ENCODE measurements at regions not wholly inside any gene's neighbourhood (a gene's known extent, or its start where the extent isn't known, plus 50 kb on each side); places are given as distances from the start of the nearest gene placed in this dataset.

DNA sequence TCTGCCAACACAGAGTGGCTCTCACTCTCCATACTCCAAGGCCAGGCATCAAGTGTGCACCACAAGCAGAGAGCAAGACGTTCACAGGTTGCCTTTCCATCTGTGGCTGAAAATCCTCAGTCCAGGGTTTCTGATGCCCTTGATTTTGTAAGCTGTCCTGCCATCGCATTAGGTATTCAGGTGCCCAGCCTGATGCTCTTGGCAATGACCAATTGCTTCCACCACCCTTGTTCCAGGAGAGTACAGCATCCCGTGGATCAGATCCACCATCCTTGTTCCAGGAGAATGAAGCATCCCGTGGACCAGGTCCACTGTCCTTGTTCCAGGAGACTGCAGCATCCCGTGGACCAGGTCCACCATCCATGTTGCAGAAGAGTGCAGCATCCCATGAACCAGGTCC lies 133.4 kb upstream of the GPC1 start:
- H3K9me3 ChIP-seq (ENCODE audit: insufficient read depth, low read depth, low read length): no peaks in the 10 kb centered on the region
- no peaks in the 10 kb centered on the region for H3K36me3 ChIP-seq (ENCODE audit: insufficient read depth, low read depth, low read length)
- no peak overlapping the region for H3K27ac ChIP-seq (ENCODE audit: low read length)
- no peak overlapping the region for H3K9ac ChIP-seq (ENCODE audit: low read depth, low read length)
- H3K4me3 ChIP-seq (ENCODE audit: low read length): no peak overlapping the region
- H3K27me3 ChIP-seq (ENCODE audit: insufficient read depth, low read length): no peaks in the 10 kb centered on the region
- no peaks in the 10 kb centered on the region for H3K4me1 ChIP-seq (ENCODE audit: insufficient read depth, low read length)

DNA sequence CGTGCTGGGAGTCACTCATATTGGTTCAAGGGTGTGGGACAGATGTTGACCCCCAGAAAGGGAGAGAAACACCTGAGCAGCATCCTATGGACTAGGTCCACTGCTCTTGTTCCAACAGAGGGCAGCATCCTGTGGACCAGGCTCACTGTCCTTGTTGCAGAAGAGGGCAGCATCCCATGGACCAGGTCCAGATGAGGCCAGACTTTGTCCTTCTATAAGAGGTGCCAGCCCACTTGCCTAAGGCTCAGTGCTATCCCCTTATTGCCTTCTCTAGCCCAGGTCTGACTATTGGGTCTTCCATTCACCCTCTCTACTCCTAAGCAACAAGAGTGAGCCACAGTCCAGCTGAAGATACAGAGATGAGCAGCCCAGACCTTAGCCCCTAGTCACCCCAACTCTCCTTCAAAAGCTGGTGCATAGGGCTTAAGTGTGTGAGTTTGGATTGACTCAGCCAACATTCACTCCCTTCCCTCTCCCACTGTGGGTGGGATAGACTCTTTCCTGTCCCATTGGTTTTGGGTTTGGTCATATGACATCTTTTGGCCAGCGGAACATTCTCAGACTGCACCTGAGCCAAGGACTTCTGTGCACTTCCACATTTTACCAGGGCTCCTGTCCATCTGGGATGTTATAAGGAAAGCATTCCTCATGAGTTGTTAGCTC lies 132.4 kb upstream of the GPC1 start:
- H3K4me1 ChIP-seq (ENCODE audit: insufficient read depth, low read length): no peaks in the 10 kb centered on the region
- H3K9ac ChIP-seq (ENCODE audit: low read depth, low read length): no peak overlapping the region
- H3K9me3 ChIP-seq (ENCODE audit: insufficient read depth, low read depth, low read length): no peaks in the 10 kb centered on the region
- no peak overlapping the region for H3K27ac ChIP-seq (ENCODE audit: low read length)
- no peaks in the 10 kb centered on the region for H3K27me3 ChIP-seq (ENCODE audit: insufficient read depth, low read length)
- no peaks in the 10 kb centered on the region for H3K36me3 ChIP-seq (ENCODE audit: insufficient read depth, low read depth, low read length)
- no peak overlapping the region for H3K4me3 ChIP-seq (ENCODE audit: low read length)

DNA sequence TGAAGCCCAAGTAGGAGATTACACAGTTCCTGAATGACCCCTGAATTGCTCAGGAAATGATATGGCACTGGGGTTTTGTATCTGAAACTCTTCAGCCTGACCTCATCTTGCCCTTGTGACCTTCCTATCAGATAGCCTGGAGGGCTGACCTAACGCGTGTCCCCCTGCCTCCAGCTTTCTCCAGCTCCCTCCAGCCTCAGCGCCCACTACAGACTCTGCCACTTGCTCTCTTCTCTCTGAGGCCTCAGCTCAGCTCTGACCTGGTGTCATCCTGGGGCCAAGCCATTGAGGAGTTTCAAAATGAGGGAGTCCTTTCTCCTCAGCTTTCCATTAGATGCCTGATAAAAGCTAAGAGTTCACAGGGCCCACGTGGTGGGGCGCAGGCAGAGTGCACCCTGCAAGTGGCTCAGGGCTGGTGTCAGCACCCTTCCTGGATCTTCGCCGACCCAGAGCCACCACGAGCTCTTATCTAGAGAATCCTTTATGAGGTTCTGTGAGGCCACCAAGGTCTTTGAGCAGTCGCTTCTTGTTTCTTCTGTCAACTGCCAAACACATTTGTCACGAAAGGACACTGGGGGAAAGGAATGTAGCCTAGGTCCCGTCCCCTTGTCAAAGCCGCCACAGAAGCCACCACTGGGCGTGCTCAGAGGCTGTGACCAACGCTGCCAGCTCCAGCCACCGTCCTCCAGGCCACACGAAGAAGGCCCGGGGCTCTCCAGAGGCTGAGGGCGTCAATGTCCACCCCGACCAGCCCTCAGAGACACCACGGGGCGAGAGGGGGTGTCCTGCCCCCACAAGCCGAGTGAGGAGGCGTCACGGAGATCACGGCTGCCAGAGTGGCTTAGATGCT lies 131.3 kb upstream of the GPC1 start:
- H3K9ac ChIP-seq (ENCODE audit: low read depth, low read length): no peak overlapping the region
- H3K27ac ChIP-seq (ENCODE audit: low read length): no peak overlapping the region
- H3K4me3 ChIP-seq (ENCODE audit: low read length): no peak overlapping the region
- H3K4me1 ChIP-seq (ENCODE audit: insufficient read depth, low read length): no peaks in the 10 kb centered on the region
- no peaks in the 10 kb centered on the region for H3K36me3 ChIP-seq (ENCODE audit: insufficient read depth, low read depth, low read length)
- no peaks in the 10 kb centered on the region for H3K9me3 ChIP-seq (ENCODE audit: insufficient read depth, low read depth, low read length)
- H3K27me3 ChIP-seq (ENCODE audit: insufficient read depth, low read length): no peaks in the 10 kb centered on the region

DNA sequence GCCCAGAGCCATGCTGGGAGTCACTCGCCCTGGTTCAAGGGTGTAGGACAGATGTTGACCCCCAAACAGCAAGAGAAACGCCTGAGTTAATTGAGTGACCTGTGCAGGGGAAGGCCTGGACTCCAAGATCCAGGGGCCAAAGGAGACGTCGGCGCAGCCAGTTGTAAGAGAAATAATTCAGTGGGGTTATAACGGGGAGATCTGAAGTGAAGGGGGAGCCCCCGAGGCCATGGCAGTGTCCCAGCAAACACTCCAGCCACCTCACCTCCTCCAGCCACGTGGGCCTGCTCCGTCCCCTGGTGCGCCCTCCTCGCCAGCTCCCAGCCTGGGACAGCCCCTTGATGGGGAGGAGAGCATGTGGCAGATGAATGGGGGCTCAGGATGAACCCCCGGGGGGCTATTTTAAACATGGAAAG lies 130.7 kb upstream of the GPC1 start:
- Histone ChIP-seq H3K9ac (ENCODE audit: low read depth, low read length) (no peak overlapping the region), H3K9me3 (ENCODE audit: insufficient read depth, low read depth, low read length) (no peaks in the 10 kb centered on the region), H3K4me3 (ENCODE audit: low read length) (no peak overlapping the region), H3K27me3 (ENCODE audit: insufficient read depth, low read length) (no peaks in the 10 kb centered on the region), H3K4me1 (ENCODE audit: insufficient read depth, low read length) (no peaks in the 10 kb centered on the region), H3K27ac (ENCODE audit: low read length) (no peak overlapping the region), H3K36me3 (ENCODE audit: insufficient read depth, low read depth, low read length) (no peaks in the 10 kb centered on the region)

DNA sequence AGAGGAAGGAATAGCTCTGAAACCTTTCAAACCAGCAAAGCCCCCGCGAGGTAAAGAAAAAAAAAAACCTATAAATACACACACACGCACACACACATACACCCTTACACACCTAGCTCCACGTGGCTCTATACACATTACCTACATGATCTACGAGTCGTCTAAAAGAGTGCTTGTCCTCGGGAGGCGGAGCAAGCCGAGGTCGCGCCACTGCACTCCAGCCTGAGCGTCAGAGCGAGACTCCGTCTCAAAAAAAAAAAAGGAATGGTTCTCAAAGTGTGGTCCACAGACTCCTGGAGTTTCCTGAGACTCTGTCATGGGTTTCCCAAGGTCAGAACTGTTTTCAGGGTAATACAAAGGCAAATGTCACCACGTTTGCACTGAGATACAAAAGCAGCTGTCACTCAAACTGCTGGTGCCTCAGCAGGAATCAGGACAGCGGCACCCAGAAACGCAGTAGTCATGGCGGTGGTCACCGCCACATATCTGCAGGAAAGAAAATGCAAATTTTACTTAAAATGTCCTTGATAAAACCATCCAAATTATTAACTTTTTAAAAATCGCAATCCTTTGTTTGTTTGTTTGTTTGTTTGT lies 130.0 kb upstream of the GPC1 start:
- Histone ChIP-seq H3K4me3 (ENCODE audit: low read length) (no peak overlapping the region), H3K27me3 (ENCODE audit: insufficient read depth, low read length) (no peaks in the 10 kb centered on the region), H3K27ac (ENCODE audit: low read length) (no peak overlapping the region), H3K36me3 (ENCODE audit: insufficient read depth, low read depth, low read length) (no peaks in the 10 kb centered on the region), H3K4me1 (ENCODE audit: insufficient read depth, low read length) (no peaks in the 10 kb centered on the region), H3K9ac (ENCODE audit: low read depth, low read length) (no peak overlapping the region), H3K9me3 (ENCODE audit: insufficient read depth, low read depth, low read length) (no peaks in the 10 kb centered on the region)

DNA sequence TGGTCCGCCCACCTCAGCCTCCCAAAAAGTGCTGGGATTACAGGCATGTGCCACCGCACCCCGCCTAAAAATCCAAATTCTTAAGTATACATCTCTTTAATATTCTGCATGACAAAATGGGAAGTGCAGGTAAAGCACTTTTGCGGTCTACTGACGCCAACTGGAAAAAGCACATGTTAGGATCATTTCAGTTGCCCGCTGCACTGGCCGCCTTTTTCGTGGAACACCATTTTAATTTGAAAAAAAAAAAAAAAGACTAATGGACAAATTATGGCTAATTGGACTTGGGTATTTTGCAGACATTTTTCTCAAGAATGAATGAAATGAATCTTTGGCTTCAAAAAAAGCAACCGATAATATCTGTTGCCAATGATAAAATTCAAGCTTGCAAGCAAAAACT lies 129.3 kb upstream of the GPC1 start:
- no peaks in the 10 kb centered on the region for H3K9me3 ChIP-seq (ENCODE audit: insufficient read depth, low read depth, low read length)
- no peaks in the 10 kb centered on the region for H3K36me3 ChIP-seq (ENCODE audit: insufficient read depth, low read depth, low read length)
- H3K9ac ChIP-seq (ENCODE audit: low read depth, low read length): no peak overlapping the region
- H3K27me3 ChIP-seq (ENCODE audit: insufficient read depth, low read length): no peaks in the 10 kb centered on the region
- no peaks in the 10 kb centered on the region for H3K4me1 ChIP-seq (ENCODE audit: insufficient read depth, low read length)
- no peak overlapping the region for H3K27ac ChIP-seq (ENCODE audit: low read length)
- H3K4me3 ChIP-seq (ENCODE audit: low read length): no peak overlapping the region

DNA sequence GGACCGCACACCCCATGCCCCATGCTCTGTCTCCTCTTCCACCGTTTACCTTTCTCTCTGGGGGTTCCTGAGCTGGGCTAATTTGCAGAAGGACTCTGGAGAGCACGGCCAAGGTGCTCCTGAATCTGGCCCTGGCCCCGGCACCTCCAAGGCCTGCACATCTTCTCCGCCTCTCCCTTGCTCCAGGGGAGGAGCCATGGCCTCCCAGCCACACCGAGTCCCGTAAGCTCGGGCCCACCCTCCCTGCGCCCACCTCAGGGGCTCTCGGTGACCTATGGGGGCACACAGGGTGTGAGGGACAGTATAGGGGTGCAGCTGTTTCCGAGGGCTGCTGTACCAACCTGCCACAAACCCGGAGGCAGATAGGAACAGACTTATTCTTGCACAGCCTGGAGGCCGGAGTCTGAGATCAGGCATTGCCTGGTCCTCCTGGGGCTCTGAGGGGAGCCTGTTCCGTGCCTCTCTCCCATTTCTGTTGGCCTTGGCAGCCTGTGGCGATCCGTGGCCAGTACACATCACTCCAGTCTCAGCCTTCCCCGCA lies 127.3 kb upstream of the GPC1 start:
- Histone ChIP-seq H3K36me3 (ENCODE audit: insufficient read depth, low read depth, low read length) (no peaks in the 10 kb centered on the region), H3K27ac (ENCODE audit: low read length) (no peak overlapping the region), H3K4me3 (ENCODE audit: low read length) (no peak overlapping the region)

DNA sequence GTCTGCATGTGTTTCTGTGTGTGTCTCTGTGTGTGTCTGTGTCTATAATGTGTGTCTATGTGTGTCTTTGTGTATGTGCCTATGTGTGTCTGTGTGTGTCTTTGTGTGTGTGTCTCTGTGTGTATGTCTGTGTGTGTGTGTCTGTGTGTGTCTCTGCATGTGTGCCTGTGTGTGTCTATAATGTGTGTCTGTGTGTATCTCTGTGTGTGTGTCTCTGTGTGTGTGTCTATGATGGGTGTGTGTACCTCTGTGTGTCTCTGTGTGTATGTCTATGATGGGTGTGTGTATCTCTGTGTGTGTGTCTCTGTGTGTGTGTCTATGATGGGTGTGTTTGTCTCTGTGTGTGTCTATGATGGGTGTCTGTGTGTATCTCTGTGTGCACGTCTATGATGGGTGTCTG lies 126.2 kb upstream of the GPC1 start:
- Histone ChIP-seq H3K36me3 (ENCODE audit: insufficient read depth, low read depth, low read length) (no peaks in the 10 kb centered on the region), H3K27me3 (ENCODE audit: insufficient read depth, low read length) (no peaks in the 10 kb centered on the region), H3K4me1 (ENCODE audit: insufficient read depth, low read length) (no peaks in the 10 kb centered on the region), H3K9me3 (ENCODE audit: insufficient read depth, low read depth, low read length) (no peaks in the 10 kb centered on the region), H3K9ac (ENCODE audit: low read depth, low read length) (no peak overlapping the region), H3K4me3 (ENCODE audit: low read length) (no peak overlapping the region), H3K27ac (ENCODE audit: low read length) (no peak overlapping the region)

More for the DNA sequence above, 127.3 kb upstream of the GPC1 start:
- Histone ChIP-seq H3K9ac (ENCODE audit: low read depth, low read length) (no peak overlapping the region), H3K4me1 (ENCODE audit: insufficient read depth, low read length) (no peaks in the 10 kb centered on the region), H3K27me3 (ENCODE audit: insufficient read depth, low read length) (no peaks in the 10 kb centered on the region), H3K9me3 (ENCODE audit: insufficient read depth, low read depth, low read length) (no peaks in the 10 kb centered on the region)

DNA sequence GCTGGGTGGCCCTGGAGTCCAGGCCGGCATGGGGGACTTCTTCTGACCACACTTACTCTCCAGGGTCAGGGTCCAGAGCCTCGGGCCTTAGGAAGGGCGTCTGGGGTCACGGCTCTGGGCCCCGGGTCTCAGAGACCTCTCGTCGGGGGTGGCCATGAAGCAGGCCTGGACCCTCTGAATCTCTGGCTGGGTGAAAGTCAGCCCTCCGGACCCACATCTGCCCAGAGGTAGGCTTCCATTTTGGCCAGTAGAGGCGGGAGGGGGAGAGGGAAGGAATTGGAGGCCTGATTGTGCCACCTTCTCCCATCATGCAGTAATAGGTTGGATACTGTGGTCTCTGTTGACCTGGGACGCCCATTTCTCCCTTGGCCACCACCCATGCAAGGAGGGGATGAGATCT lies 125.3 kb upstream of the GPC1 start:
- no peaks in the 10 kb centered on the region for H3K36me3 ChIP-seq (ENCODE audit: insufficient read depth, low read depth, low read length)
- H3K4me3 ChIP-seq (ENCODE audit: low read length): no peak overlapping the region
- no peak overlapping the region for H3K27ac ChIP-seq (ENCODE audit: low read length)
- no peaks in the 10 kb centered on the region for H3K27me3 ChIP-seq (ENCODE audit: insufficient read depth, low read length)
- H3K9ac ChIP-seq (ENCODE audit: low read depth, low read length): no peak overlapping the region
- H3K9me3 ChIP-seq (ENCODE audit: insufficient read depth, low read depth, low read length): no peaks in the 10 kb centered on the region
- no peaks in the 10 kb centered on the region for H3K4me1 ChIP-seq (ENCODE audit: insufficient read depth, low read length)

DNA sequence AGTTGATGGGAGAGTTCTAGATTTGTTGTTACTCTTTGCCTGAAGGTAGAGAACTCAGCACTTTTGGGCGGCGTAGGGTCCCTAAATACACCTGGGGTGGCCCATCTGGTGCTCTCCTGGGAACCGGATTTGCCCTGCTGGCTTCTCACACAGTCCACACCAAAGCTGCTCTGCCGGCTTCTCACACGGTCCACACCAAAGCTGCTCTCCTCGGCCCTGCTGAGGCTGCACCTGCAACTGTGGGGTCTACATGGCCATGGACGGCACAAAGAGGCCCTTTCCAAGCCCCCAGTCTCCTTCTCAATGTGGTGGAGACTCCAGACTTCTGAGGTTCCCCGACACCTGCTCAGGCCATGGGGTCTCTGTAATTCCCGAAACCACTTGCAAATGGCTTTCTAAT lies 124.8 kb upstream of the GPC1 start:
- Histone ChIP-seq H3K27ac (ENCODE audit: low read length) (no peak overlapping the region), H3K9me3 (ENCODE audit: insufficient read depth, low read depth, low read length) (no peaks in the 10 kb centered on the region)

DNA sequence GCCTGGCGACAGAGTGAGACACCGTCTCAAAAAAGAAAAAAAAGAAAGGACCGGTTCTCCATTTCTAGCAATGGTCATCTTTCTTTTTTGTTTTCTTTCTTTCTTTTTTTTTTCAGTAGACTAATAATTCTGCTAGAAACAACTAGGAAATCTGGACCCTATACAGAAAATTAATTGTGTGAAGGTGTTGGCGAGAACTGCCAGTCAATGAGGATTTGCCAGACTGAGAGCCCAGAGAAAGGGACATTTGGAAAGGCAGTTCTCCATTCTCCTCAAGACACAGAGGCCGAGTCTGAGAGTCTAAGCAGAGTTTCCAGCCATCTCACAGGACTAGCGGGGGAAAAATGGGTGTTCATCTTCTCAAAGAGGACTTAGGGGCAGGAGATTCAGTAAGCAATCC lies 123.6 kb upstream of the GPC1 start:
- Histone ChIP-seq H3K4me3 (ENCODE audit: low read length) (no peak overlapping the region), H3K9me3 (ENCODE audit: insufficient read depth, low read depth, low read length) (no peaks in the 10 kb centered on the region), H3K9ac (ENCODE audit: low read depth, low read length) (no peak overlapping the region), H3K36me3 (ENCODE audit: insufficient read depth, low read depth, low read length) (no peaks in the 10 kb centered on the region), H3K4me1 (ENCODE audit: insufficient read depth, low read length) (no peaks in the 10 kb centered on the region), H3K27me3 (ENCODE audit: insufficient read depth, low read length) (no peaks in the 10 kb centered on the region), H3K27ac (ENCODE audit: low read length) (no peak overlapping the region)

More for the DNA sequence above, 124.8 kb upstream of the GPC1 start:
- Histone ChIP-seq H3K4me3 (ENCODE audit: low read length) (no peak overlapping the region), H3K4me1 (ENCODE audit: insufficient read depth, low read length) (no peaks in the 10 kb centered on the region), H3K36me3 (ENCODE audit: insufficient read depth, low read depth, low read length) (no peaks in the 10 kb centered on the region), H3K9ac (ENCODE audit: low read depth, low read length) (no peak overlapping the region), H3K27me3 (ENCODE audit: insufficient read depth, low read length) (no peaks in the 10 kb centered on the region)

Data from iPS-20b (cell line).